ENCODE measurements at regions not wholly inside any gene's neighbourhood (a gene's known extent, or its start where the extent isn't known, plus 50 kb on each side); places are given as distances from the start of the nearest gene placed in this dataset.

GRCh38 chr2:176613323-176613987 is 344.2 kb downstream of the MTX2 start:
- TF ChIP-seq NFIC (IDR thresholded peaks at IDR 0.05) (no peak), ZBTB7A (IDR thresholded peaks at IDR 0.05; ENCODE audit: low read depth) (no peak), REST (IDR thresholded peaks at IDR 0.05; ENCODE audit: low read depth) (no peak), CEBPB (IDR thresholded peaks at IDR 0.05) (no peak), EP300 (IDR thresholded peaks at IDR 0.05; ENCODE audit: borderline replicate concordance) (no peak)

- no peak for TF ChIP-seq TEAD4 (IDR thresholded peaks at IDR 0.05)
- no peak for TF ChIP-seq YY1 (IDR thresholded peaks at IDR 0.05; ENCODE audit: low read depth)
- TF ChIP-seq FOXM1 (IDR thresholded peaks at IDR 0.05; ENCODE audit: borderline replicate concordance, low read depth): no peak
- TF ChIP-seq EP300 (IDR thresholded peaks at IDR 0.05; ENCODE audit: borderline replicate concordance): no peak
- TF ChIP-seq TAF1 (IDR thresholded peaks at IDR 0.05; ENCODE audit: low read depth): no peak
- TF ChIP-seq CREB1 (IDR thresholded peaks at IDR 0.05; ENCODE audit: low read depth): no peak
- peak; percentile 84 for TF ChIP-seq USF1 (IDR thresholded peaks at IDR 0.05)
- TF ChIP-seq RAD21 (IDR thresholded peaks at IDR 0.05; ENCODE audit: low read depth): no peak
Measured at GRCh38 chr2:176614049-176614448, 344.8 kb downstream of the MTX2 start.

GRCh38 chr2:176614930-176615329 is 345.7 kb downstream of the MTX2 start:
- TF ChIP-seq ZBTB7A (IDR thresholded peaks at IDR 0.05; ENCODE audit: low read depth) (no peak), YY1 (IDR thresholded peaks at IDR 0.05; ENCODE audit: low read depth) (no peak), FOXM1 (IDR thresholded peaks at IDR 0.05; ENCODE audit: borderline replicate concordance, low read depth) (no peak), RAD21 (IDR thresholded peaks at IDR 0.05; ENCODE audit: low read depth) (no peak), MAX (IDR thresholded peaks at IDR 0.05) (no peak), CEBPB (IDR thresholded peaks at IDR 0.05) (no peak), NFIC (IDR thresholded peaks at IDR 0.05) (no peak), TCF12 (IDR thresholded peaks at IDR 0.05; ENCODE audit: low read depth) (no peak), TEAD4 (IDR thresholded peaks at IDR 0.05) (no peak), REST (IDR thresholded peaks at IDR 0.05; ENCODE audit: low read depth) (no peak), CREB1 (IDR thresholded peaks at IDR 0.05; ENCODE audit: low read depth) (no peak), EGR1 (IDR thresholded peaks at IDR 0.05) (no peak), EP300 (IDR thresholded peaks at IDR 0.05; ENCODE audit: borderline replicate concordance) (no peak)

GRCh38 chr2:176619504-176619903 is 350.3 kb downstream of the MTX2 start:
- TF ChIP-seq MAX (IDR thresholded peaks at IDR 0.05) (no peak), CREB1 (IDR thresholded peaks at IDR 0.05; ENCODE audit: low read depth) (no peak), TCF12 (IDR thresholded peaks at IDR 0.05; ENCODE audit: low read depth) (no peak), TEAD4 (IDR thresholded peaks at IDR 0.05) (no peak)

GRCh38 chr2:176621350-176621749 is 352.1 kb downstream of the MTX2 start:
- TF ChIP-seq CEBPB (IDR thresholded peaks at IDR 0.05): no peak
- no peak for TF ChIP-seq FOXM1 (IDR thresholded peaks at IDR 0.05; ENCODE audit: borderline replicate concordance, low read depth)
- no peak for TF ChIP-seq USF1 (IDR thresholded peaks at IDR 0.05)
- no peak for TF ChIP-seq ZBTB7A (IDR thresholded peaks at IDR 0.05; ENCODE audit: low read depth)
- no peak for TF ChIP-seq TEAD4 (IDR thresholded peaks at IDR 0.05)
- no peak for TF ChIP-seq REST (IDR thresholded peaks at IDR 0.05; ENCODE audit: low read depth)
- TF ChIP-seq MAX (IDR thresholded peaks at IDR 0.05): no peak
- TF ChIP-seq NFIC (IDR thresholded peaks at IDR 0.05): no peak
- no peak for TF ChIP-seq RAD21 (IDR thresholded peaks at IDR 0.05; ENCODE audit: low read depth)
- TF ChIP-seq YY1 (IDR thresholded peaks at IDR 0.05; ENCODE audit: low read depth): no peak
- TF ChIP-seq CREB1 (IDR thresholded peaks at IDR 0.05; ENCODE audit: low read depth): no peak
